ENCODE measurements at regions not wholly inside any gene's neighbourhood (a gene's known extent, or its start where the extent isn't known, plus 50 kb on each side); places are given as distances from the start of the nearest gene placed in this dataset.

DNA sequence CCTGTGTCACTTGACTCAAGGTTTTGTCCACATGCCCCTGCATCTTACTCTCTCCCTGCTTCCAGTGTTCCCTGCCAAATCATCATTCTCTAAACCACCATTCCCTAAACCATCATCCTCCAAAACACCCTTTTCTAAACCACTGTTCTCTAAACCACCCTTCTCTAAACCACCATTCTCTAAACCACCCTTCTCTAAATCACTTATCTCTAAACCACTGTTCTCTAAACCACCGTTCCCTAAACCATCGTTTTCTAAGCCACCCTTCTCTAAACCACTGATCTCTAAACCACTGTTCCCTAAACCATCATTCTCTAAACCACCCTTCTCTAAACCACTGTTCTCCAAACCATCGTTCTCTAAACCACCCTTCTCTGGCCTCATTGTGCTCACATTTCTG, 142.1 kb downstream of the CXCL12 start:
- no peak overlapping the region for H2AFZ ChIP-seq (ENCODE audit: low read length)
- no peaks in the 10 kb centered on the region for H3K79me2 ChIP-seq (ENCODE audit: low read length)
- H3K36me3 ChIP-seq (replicated peaks; ENCODE audit: insufficient read depth, low read length) = no peaks in the 10 kb centered on the region
- H3F3A ChIP-seq (ENCODE audit: insufficient read depth, low read length) = no peaks in the 10 kb centered on the region
- no peaks in the 10 kb centered on the region for H4K20me1 ChIP-seq (ENCODE audit: insufficient read depth, low read length)
- H3K27ac ChIP-seq (ENCODE audit: low read length) = no peak overlapping the region
- no peaks in the 10 kb centered on the region for H3K9me2 ChIP-seq (replicated peaks; ENCODE audit: insufficient read depth, low read length)
- no peaks in the 10 kb centered on the region for H3K27me3 ChIP-seq (replicated peaks; ENCODE audit: insufficient read depth, low read length)
- H3K4me1 ChIP-seq (ENCODE audit: low read length) = no peaks in the 10 kb centered on the region
- H3K4me2 ChIP-seq (ENCODE audit: low read depth, low read length) = no peak overlapping the region
- no peak for DNase-seq
- no peak overlapping the region for H3K4me3 ChIP-seq (ENCODE audit: low read length)
- H3K9me3 ChIP-seq (replicated peaks; ENCODE audit: insufficient read depth, low read length) = no peaks in the 10 kb centered on the region
- no peak overlapping the region for H3K9ac ChIP-seq (ENCODE audit: low read length)
- no peak for TF ChIP-seq EZH2 (optimal IDR thresholded peaks at IDR 0.05; ENCODE audit: low read depth, low read length)
- TF ChIP-seq EZH2phosphoT487 (IDR thresholded peaks at IDR 0.05; ENCODE audit: low read length) = no peak
- TF ChIP-seq, protein P1, sequence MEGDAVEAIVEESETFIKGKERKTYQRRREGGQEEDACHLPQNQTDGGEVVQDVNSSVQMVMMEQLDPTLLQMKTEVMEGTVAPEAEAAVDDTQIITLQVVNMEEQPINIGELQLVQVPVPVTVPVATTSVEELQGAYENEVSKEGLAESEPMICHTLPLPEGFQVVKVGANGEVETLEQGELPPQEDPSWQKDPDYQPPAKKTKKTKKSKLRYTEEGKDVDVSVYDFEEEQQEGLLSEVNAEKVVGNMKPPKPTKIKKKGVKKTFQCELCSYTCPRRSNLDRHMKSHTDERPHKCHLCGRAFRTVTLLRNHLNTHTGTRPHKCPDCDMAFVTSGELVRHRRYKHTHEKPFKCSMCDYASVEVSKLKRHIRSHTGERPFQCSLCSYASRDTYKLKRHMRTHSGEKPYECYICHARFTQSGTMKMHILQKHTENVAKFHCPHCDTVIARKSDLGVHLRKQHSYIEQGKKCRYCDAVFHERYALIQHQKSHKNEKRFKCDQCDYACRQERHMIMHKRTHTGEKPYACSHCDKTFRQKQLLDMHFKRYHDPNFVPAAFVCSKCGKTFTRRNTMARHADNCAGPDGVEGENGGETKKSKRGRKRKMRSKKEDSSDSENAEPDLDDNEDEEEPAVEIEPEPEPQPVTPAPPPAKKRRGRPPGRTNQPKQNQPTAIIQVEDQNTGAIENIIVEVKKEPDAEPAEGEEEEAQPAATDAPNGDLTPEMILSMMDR (IDR thresholded peaks at IDR 0.05; ENCODE audit: low read length) = no peak

DNA sequence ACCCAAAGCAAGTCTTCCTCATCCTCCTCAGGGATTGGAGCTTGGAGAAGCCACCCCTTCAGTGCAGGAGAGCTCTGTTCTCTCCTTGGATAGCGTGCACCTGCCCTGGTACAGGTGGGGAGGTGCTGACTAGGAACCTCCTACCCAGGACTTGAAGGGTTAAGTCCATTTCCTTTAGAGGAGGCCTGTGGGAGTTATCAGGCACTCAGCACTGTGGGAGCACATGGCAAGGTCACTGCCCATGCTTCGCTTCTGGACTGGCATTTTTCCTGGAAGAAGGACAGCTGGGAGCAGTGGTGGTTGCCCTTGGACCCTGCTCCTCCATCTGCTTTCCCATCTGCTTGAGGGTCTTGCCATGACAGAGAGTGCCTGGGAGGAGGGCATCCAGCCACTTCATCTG, 142.8 kb downstream of the CXCL12 start:
- Histone ChIP-seq H3K4me2 (ENCODE audit: low read depth, low read length) (no peak overlapping the region), H4K20me1 (ENCODE audit: insufficient read depth, low read length) (no peaks in the 10 kb centered on the region), H3K27ac (ENCODE audit: low read length) (no peak overlapping the region), H3K4me1 (ENCODE audit: low read length) (no peaks in the 10 kb centered on the region), H3K9ac (ENCODE audit: low read length) (no peak overlapping the region), H3K79me2 (ENCODE audit: low read length) (no peaks in the 10 kb centered on the region), H3K9me3 (replicated peaks; ENCODE audit: insufficient read depth, low read length) (no peaks in the 10 kb centered on the region), H2AFZ (ENCODE audit: low read length) (no peak overlapping the region), H3K4me3 (ENCODE audit: low read length) (no peak overlapping the region), H3K27me3 (replicated peaks; ENCODE audit: insufficient read depth, low read length) (no peaks in the 10 kb centered on the region), H3K36me3 (replicated peaks; ENCODE audit: insufficient read depth, low read length) (no peaks in the 10 kb centered on the region), H3F3A (ENCODE audit: insufficient read depth, low read length) (no peaks in the 10 kb centered on the region), H3K9me2 (replicated peaks; ENCODE audit: insufficient read depth, low read length) (no peaks in the 10 kb centered on the region)
- no peak for DNase-seq
- no peak for TF ChIP-seq EZH2 (optimal IDR thresholded peaks at IDR 0.05; ENCODE audit: low read depth, low read length)
- no peak for TF ChIP-seq EZH2phosphoT487 (IDR thresholded peaks at IDR 0.05; ENCODE audit: low read length)
- TF ChIP-seq, protein P1 (IDR thresholded peaks at IDR 0.05; ENCODE audit: low read length) = no peak

DNA sequence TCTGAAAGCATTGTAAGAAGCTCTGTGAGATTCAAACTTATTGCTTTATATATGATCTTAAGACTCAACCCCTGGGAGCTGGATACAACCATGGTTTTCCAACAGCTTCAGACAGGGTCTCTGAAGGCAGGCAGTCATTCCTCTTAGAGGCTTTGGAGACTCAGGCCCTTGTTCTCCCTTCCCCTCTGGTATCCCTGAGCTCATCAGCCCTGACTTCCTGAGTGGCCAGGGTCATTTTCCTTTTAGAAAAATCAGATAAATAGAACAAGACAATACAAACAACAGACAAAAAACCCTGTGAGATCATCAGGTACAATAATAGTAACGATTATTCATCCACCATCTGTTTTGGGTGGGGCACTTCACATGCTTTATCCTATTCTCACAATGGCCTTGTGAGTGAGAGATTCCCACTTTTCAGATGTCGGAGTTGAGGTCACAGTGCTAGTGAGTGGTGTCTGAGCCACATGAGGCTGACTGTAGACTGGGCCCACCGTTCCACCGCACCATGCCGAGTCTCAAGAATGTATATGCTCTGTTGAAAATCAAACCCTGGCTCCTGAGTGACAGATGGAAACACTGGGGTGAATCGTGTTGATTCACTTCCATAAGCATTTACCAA, 144.2 kb downstream of the CXCL12 start:
- Histone ChIP-seq H3K4me1 (ENCODE audit: low read length) (no peaks in the 10 kb centered on the region), H2AFZ (ENCODE audit: low read length) (no peak overlapping the region), H3F3A (ENCODE audit: insufficient read depth, low read length) (no peaks in the 10 kb centered on the region), H3K9me2 (replicated peaks; ENCODE audit: insufficient read depth, low read length) (no peaks in the 10 kb centered on the region), H3K9ac (ENCODE audit: low read length) (no peak overlapping the region), H3K9me3 (replicated peaks; ENCODE audit: insufficient read depth, low read length) (no peaks in the 10 kb centered on the region), H3K4me3 (ENCODE audit: low read length) (no peak overlapping the region), H3K4me2 (ENCODE audit: low read depth, low read length) (no peak overlapping the region), H3K36me3 (replicated peaks; ENCODE audit: insufficient read depth, low read length) (no peaks in the 10 kb centered on the region), H4K20me1 (ENCODE audit: insufficient read depth, low read length) (no peaks in the 10 kb centered on the region), H3K27ac (ENCODE audit: low read length) (no peak overlapping the region), H3K27me3 (replicated peaks; ENCODE audit: insufficient read depth, low read length) (no peaks in the 10 kb centered on the region), H3K79me2 (ENCODE audit: low read length) (no peaks in the 10 kb centered on the region)
- TF ChIP-seq EZH2phosphoT487 (IDR thresholded peaks at IDR 0.05; ENCODE audit: low read length) (no peak), EZH2 (optimal IDR thresholded peaks at IDR 0.05; ENCODE audit: low read depth, low read length) (no peak)
- TF ChIP-seq, protein P1 (IDR thresholded peaks at IDR 0.05; ENCODE audit: low read length) = no peak
- DNase-seq = no peak
